Calu3 (cell line): ENCODE measurements at regions not wholly inside any gene's neighbourhood (a gene's known extent, or its start where the extent isn't known, plus 50 kb on each side); places are given as distances from the start of the nearest gene placed in this dataset.

Source experiments
- BruUV-seq: library from RNA; stranded (reverse); fragments of 400-500 nt; replicated peaks from 2 replicates; lab custom pipeline; 2021; lab: Mats Ljungman, UMichigan
- CTCF ChIA-PET: fragments of 300-600 bp; sonication (Branson Sonifier 250); formaldehyde crosslinking; loops from one replicate; lab custom pipeline; 2022; ENCODE audit warnings: antibody characterized with exemption; lab: Charles Lee
- DNase-seq: peaks from one replicate; pipeline ENCODE4 v3.0.0; 2022
- H3K27ac Mint-ChIP-seq: one replicate; pipeline ENCODE4 v1.8.0; 2022; ENCODE audit warnings: mixed read lengths; ENCODE audit not compliant: unreplicated experiment
- H3K27me3 Mint-ChIP-seq: one replicate; pipeline ENCODE4 v1.8.0; 2022; ENCODE audit warnings: mixed read lengths; ENCODE audit not compliant: unreplicated experiment
- H3K36me3 Mint-ChIP-seq: one replicate; pipeline ENCODE4 v1.8.0; 2022; ENCODE audit warnings: mild to moderate bottlenecking, moderate library complexity, mixed read lengths; ENCODE audit not compliant: insufficient read depth, unreplicated experiment
- H3K4me1 Mint-ChIP-seq: one replicate; pipeline ENCODE4 v1.8.0; 2022; ENCODE audit warnings: mild to moderate bottlenecking, low read depth, mixed read lengths; ENCODE audit not compliant: unreplicated experiment
- H3K4me3 Mint-ChIP-seq: one replicate; pipeline ENCODE4 v1.8.0; 2022; ENCODE audit warnings: mild to moderate bottlenecking, low read depth, moderate library complexity, mixed read lengths; ENCODE audit not compliant: unreplicated experiment
- H3K9me3 Mint-ChIP-seq: one replicate; pipeline ENCODE4 v1.8.0; 2022; ENCODE audit warnings: low read depth, mixed read lengths; ENCODE audit not compliant: unreplicated experiment
- CTCF ChIP-seq: fragments of 200-600 bp; IDR thresholded peaks from one replicate; pipeline ENCODE4 v1.8.0; 2022; ENCODE audit warnings: antibody characterized with exemption; ENCODE audit not compliant: unreplicated experiment
- intact Hi-C: fragments of 100-400 bp; cut with micrococcal nuclease; formaldehyde crosslinking; loops from one replicate; pipeline ENCODE4 v1.10.0; 2022; ENCODE audit not compliant: unreplicated experiment

- no peaks in the 10 kb centered on the region for H3K4me1 Mint-ChIP-seq
- CTCF ChIA-PET = no interaction called here
- TF ChIP-seq CTCF = no peak
- no peak for DNase-seq
- H3K27ac Mint-ChIP-seq = no peak overlapping the region
- no peaks in the 10 kb centered on the region for H3K36me3 Mint-ChIP-seq
- H3K27me3 Mint-ChIP-seq = no peaks in the 10 kb centered on the region
- H3K4me3 Mint-ChIP-seq = no peak overlapping the region
- peaks cover 2% of the 10 kb centered on the region for H3K9me3 Mint-ChIP-seq
- no TSS peak for BruUV-seq
- intact Hi-C loops = no loop called here
Measured at GRCh38 chr3:189117087-189117486, 54.7 kb upstream of the TPRG1 start.

- intact Hi-C loops = no loop called here
- H3K9me3 Mint-ChIP-seq = no peaks in the 10 kb centered on the region
- CTCF ChIA-PET = no interaction called here
- no peak overlapping the region for H3K27ac Mint-ChIP-seq
- no peaks in the 10 kb centered on the region for H3K36me3 Mint-ChIP-seq
- TF ChIP-seq CTCF = no peak
- no peak overlapping the region for H3K4me3 Mint-ChIP-seq
- BruUV-seq = no TSS peak
- H3K4me1 Mint-ChIP-seq = peaks cover 2% of the 10 kb centered on the region
- no peak for DNase-seq
- H3K27me3 Mint-ChIP-seq = no peaks in the 10 kb centered on the region
Measured at GRCh38 chr3:189118896-189119295, 52.9 kb upstream of the TPRG1 start.

- DNase-seq = no peak
- no peaks in the 10 kb centered on the region for H3K36me3 Mint-ChIP-seq
- no peak overlapping the region for H3K27ac Mint-ChIP-seq
- intact Hi-C loops = no loop called here
- TF ChIP-seq CTCF = no peak
- H3K4me1 Mint-ChIP-seq = peaks cover 8% of the 10 kb centered on the region
- no peaks in the 10 kb centered on the region for H3K27me3 Mint-ChIP-seq
- H3K4me3 Mint-ChIP-seq = no peak overlapping the region
- CTCF ChIA-PET = no interaction called here
- H3K9me3 Mint-ChIP-seq = no peaks in the 10 kb centered on the region
- no TSS peak for BruUV-seq
Measured at GRCh38 chr3:189119950-189120349, 51.8 kb upstream of the TPRG1 start.

- DNase-seq = no peak
- Mint-ChIP-seq H3K4me1 (peaks cover 8% of the 10 kb centered on the region), H3K9me3 (no peaks in the 10 kb centered on the region), H3K4me3 (no peak overlapping the region), H3K27me3 (no peaks in the 10 kb centered on the region), H3K27ac (no peak overlapping the region), H3K36me3 (no peaks in the 10 kb centered on the region)
- intact Hi-C loops = no loop called here
- CTCF ChIA-PET = interaction anchor here (0.6 kb wide), 1 partner anchor 18 kb away, joined by 3 read pairs; no protein-coding TSS in a partner anchor
- BruUV-seq = no TSS peak
- no peak for TF ChIP-seq CTCF
Measured at GRCh38 chr3:189121092-189121491, 50.7 kb upstream of the TPRG1 start.
